H1 (cell line): ENCODE measurements at regions not wholly inside any gene's neighbourhood (a gene's known extent, or its start where the extent isn't known, plus 50 kb on each side); places are given as distances from the start of the nearest gene placed in this dataset.

Source experiments
- CTCF ChIA-PET: fragments of 300-600 bp; sonication (Branson Sonifier 250); formaldehyde crosslinking; loops from one replicate; lab custom pipeline; 2021; ENCODE audit not compliant: partially characterized antibody; lab: Charles Lee
- POLR2A ChIA-PET: fragments of 300-600 bp; sonication (Branson Sonifier 250); formaldehyde crosslinking; loops from one replicate; lab custom pipeline; 2021; ENCODE audit warnings: inconsistent platforms; ENCODE audit not compliant: partially characterized antibody; lab: Charles Lee
- DNase-seq, 2 experiments: peaks; one replicate each; pipeline versions ENCODE4 v3.0.0 to v3.0.0-alpha.2; 2010 to 2022; ENCODE audit warnings: low spot score in 2 of 2, low read depth in 1 of 2, mixed read lengths in 1 of 2
- FAIRE-seq: peaks from 2 replicates; lab custom pipeline; 2011; peaks lifted over from hg19 to GRCh38; lab: Jason Lieb, UNC
- H2AFZ ChIP-seq: 2 replicates; pipeline ENCODE4 v1.8.1; 2012; ENCODE audit warnings: low read length, inconsistent platforms
- H2AK5ac ChIP-seq: 2 replicates; pipeline ENCODE4 v1.6.1; 2013; ENCODE audit warnings: low read depth, low read length
- H2BK120ac ChIP-seq: replicated peaks from 2 replicates; pipeline ENCODE3; 2013; ENCODE audit warnings: low read depth, low read length, inconsistent platforms
- H2BK12ac ChIP-seq: 2 replicates; pipeline ENCODE4 v1.6.1; 2013; ENCODE audit warnings: low read depth, low read length
- H2BK15ac ChIP-seq: 2 replicates; pipeline ENCODE4 v1.6.1; 2013; ENCODE audit warnings: low read length
- H2BK20ac ChIP-seq: 2 replicates; pipeline ENCODE4 v1.6.1; 2013; ENCODE audit warnings: low read length
- H2BK5ac ChIP-seq: 2 replicates; pipeline ENCODE4 v1.6.1; 2013; ENCODE audit warnings: low read depth, low read length
- H3K14ac ChIP-seq: 2 replicates; pipeline ENCODE4 v1.6.1; 2013; ENCODE audit warnings: inconsistent platforms; ENCODE audit not compliant: insufficient read length
- H3K18ac ChIP-seq: 2 replicates; pipeline ENCODE4 v1.6.1; 2013; ENCODE audit warnings: low read length; ENCODE audit errors: extremely low read depth
- H3K23ac ChIP-seq: 2 replicates; pipeline ENCODE4 v1.6.1; 2013; ENCODE audit warnings: inconsistent platforms; ENCODE audit not compliant: insufficient read length
- H3K23me2 ChIP-seq: 2 replicates; pipeline ENCODE4 v1.6.1; 2013; ENCODE audit warnings: low read depth, low read length
- H3K27ac ChIP-seq: 2 replicates; pipeline ENCODE4 v1.6.1; 2011; ENCODE audit warnings: low read depth, low read length, inconsistent platforms
- H3K27me3 ChIP-seq, 4 experiments: replicated peaks in 1 of 4; 1 replicate in 1 of 4; 2 replicates in 3 of 4; pipeline versions ENCODE4 v1.6.1 to v1.8.1; 2011 to 2013; ENCODE audit warnings: low read length in 3 of 4, mild to moderate bottlenecking in 3 of 4, inconsistent platforms in 2 of 4, mixed read lengths in 2 of 4, moderate library complexity in 1 of 4; ENCODE audit not compliant: control insufficient read depth in 3 of 4, insufficient read depth in 3 of 4; ENCODE audit errors: extremely low read depth in 1 of 4
- H3K36me3 ChIP-seq, 4 experiments: 2 replicates each; pipeline versions ENCODE4 v1.6.1 to v1.8.1; 2011 to 2013; ENCODE audit warnings: mild to moderate bottlenecking in 4 of 4, low read length in 3 of 4, moderate library complexity in 2 of 4, control low read depth in 1 of 4, inconsistent platforms in 1 of 4; ENCODE audit not compliant: insufficient read depth in 4 of 4, control insufficient read depth in 2 of 4
- H3K4ac ChIP-seq: replicated peaks from 2 replicates; pipeline ENCODE3; 2013; ENCODE audit warnings: low read length, low read depth, mixed read lengths, inconsistent platforms; ENCODE audit not compliant: insufficient read length
- H3K4me1 ChIP-seq, 4 experiments: replicated peaks in 1 of 4; 1 replicate in 1 of 4; 2 replicates in 3 of 4; pipeline versions ENCODE4 v1.6.1 to v1.8.1; 2011 to 2013; ENCODE audit warnings: low read length in 3 of 4, inconsistent platforms in 2 of 4, mixed read lengths in 1 of 4; ENCODE audit not compliant: insufficient read depth in 4 of 4, control insufficient read depth in 3 of 4
- H3K4me2 ChIP-seq, 2 experiments: 2 replicates each; pipeline versions ENCODE4 v1.6.1 to v1.8.1; 2011 to 2013; ENCODE audit warnings: low read depth in 2 of 2, low read length in 2 of 2, control low read depth in 1 of 2, inconsistent platforms in 1 of 2, mild to moderate bottlenecking in 1 of 2; ENCODE audit not compliant: insufficient read depth in 1 of 2
- H3K4me3 ChIP-seq, 4 experiments: fragments of 200-600, 300-600 bp in 1 of 4; sonication (generic), shearing (Covaris generic), sonication (Bioruptor Twin) in 1 of 4; 2 replicates each; pipeline versions ENCODE4 v1.5.1 to v1.8.1; 2011 to 2016; ENCODE audit warnings: low read length in 4 of 4, low read depth in 3 of 4, control low read depth in 2 of 4, inconsistent platforms in 2 of 4, mild to moderate bottlenecking in 2 of 4, mixed read lengths in 1 of 4, moderate library complexity in 1 of 4; ENCODE audit not compliant: insufficient read depth in 2 of 4; ENCODE audit errors: extremely low read depth in 1 of 4
- H3K56ac ChIP-seq: replicated peaks from 2 replicates; pipeline ENCODE3; 2013; ENCODE audit warnings: low read depth, mild to moderate bottlenecking, mixed read lengths, low read length, inconsistent platforms; ENCODE audit not compliant: insufficient read length
- H3K79me1 ChIP-seq: 2 replicates; pipeline ENCODE4 v1.6.1; 2013; ENCODE audit warnings: low read depth, low read length, control low read depth
- H3K79me2 ChIP-seq, 2 experiments: 2 replicates each; pipeline versions ENCODE4 v1.6.1 to v1.8.1; 2012 to 2013; ENCODE audit warnings: low read length in 2 of 2, mild to moderate bottlenecking in 2 of 2, inconsistent platforms in 1 of 2; ENCODE audit not compliant: insufficient read depth in 2 of 2, control insufficient read depth in 1 of 2
- H3K9ac ChIP-seq, 4 experiments: replicated peaks in 1 of 4; 1 replicate in 1 of 4; 2 replicates in 3 of 4; pipeline versions ENCODE4 v1.6.1 to v1.8.1; 2011 to 2013; ENCODE audit warnings: low read depth in 3 of 4, low read length in 3 of 4, control low read depth in 2 of 4, mild to moderate bottlenecking in 2 of 4, moderate library complexity in 2 of 4, inconsistent platforms in 1 of 4; ENCODE audit errors: extremely low read depth in 1 of 4
- H3K9me3 ChIP-seq, 2 experiments: 2 replicates each; pipeline versions ENCODE4 v1.6.1 to v1.8.1; 2012 to 2013; ENCODE audit warnings: mild to moderate bottlenecking in 2 of 2, moderate library complexity in 2 of 2, control low read depth in 1 of 2, inconsistent platforms in 1 of 2, low read depth in 1 of 2, low read length in 1 of 2, mixed read lengths in 1 of 2; ENCODE audit not compliant: insufficient read depth in 2 of 2
- H4K20me1 ChIP-seq, 2 experiments: replicated peaks in 1 of 2; 2 replicates each; pipeline versions ENCODE3 to v1.8.1; 2011 to 2013; ENCODE audit warnings: inconsistent platforms in 2 of 2, low read length in 2 of 2, mild to moderate bottlenecking in 1 of 2; ENCODE audit not compliant: insufficient read depth in 2 of 2, control insufficient read depth in 1 of 2
- H4K5ac ChIP-seq: 2 replicates; pipeline ENCODE4 v1.6.1; 2013; ENCODE audit warnings: low read length, low read depth, mixed read lengths, inconsistent platforms; ENCODE audit not compliant: insufficient read length
- H4K8ac ChIP-seq: 2 replicates; pipeline ENCODE4 v1.8.0; 2013; ENCODE audit warnings: mild to moderate bottlenecking, moderate library complexity, low read length, inconsistent platforms; ENCODE audit not compliant: insufficient read depth; ENCODE audit errors: extremely low read depth
- H4K91ac ChIP-seq: replicated peaks from 2 replicates; pipeline ENCODE3; 2013; ENCODE audit warnings: low read length, mixed read lengths, inconsistent platforms; ENCODE audit not compliant: insufficient read length
- RAD21 ChIP-seq, 2 experiments: IDR thresholded peaks in 1 of 2; conservative IDR thresholded peaks in 1 of 2; 2 replicates each; pipeline ENCODE4 v1.6.1; 2011; ENCODE audit warnings: low read depth in 2 of 2, low read length in 2 of 2, improper control_type of control experiment in 1 of 2, inconsistent platforms in 1 of 2, mild to moderate bottlenecking in 1 of 2, moderate library complexity in 1 of 2
- SIX5 ChIP-seq: IDR thresholded peaks from 2 replicates; pipeline ENCODE4 v1.6.1; 2011; ENCODE audit warnings: mild to moderate bottlenecking, low read depth, low read length
- USF2 ChIP-seq: IDR thresholded peaks from 2 replicates; pipeline ENCODE4 v1.6.1; 2011; ENCODE audit warnings: low read length, improper control_type of control experiment
- WGBS, 2 experiments: shearing (Covaris generic) in 1 of 2; methylation state at CpG; one replicate each; pipeline versions ENCODE4 v1.1.6 to v1.1.7; 2013 to 2015; ENCODE audit warnings: low lambda C conversion rate in 2 of 2, mixed read lengths in 2 of 2, inconsistent platforms in 1 of 2, low coverage in 1 of 2, missing lambda C conversion rate in 1 of 2; ENCODE audit not compliant: insufficient replicate concordance in 2 of 2, insufficient coverage in 1 of 2, insufficient read length in 1 of 2; ENCODE audit errors: extremely low coverage in 1 of 2, missing lambda C conversion rate in 1 of 2; 5-methylcytosine and 5-hydroxymethylcytosine counted together

GRCh38 chr11:130623670-130624668 lies 175.5 kb downstream of the ADAMTS15 start:
- Histone ChIP-seq H3K4me2 (no peak overlapping the region), H3K23me2 (peaks cover 3% of the 10 kb centered on the region; the same call in 1 of the 2 replicates)
- no peak for DNase-seq
- TF ChIP-seq SIX5 (no peak), USF2 (no peak), RAD21 (IDR thresholded peaks at IDR 0.05 in 1 of 2, conservative IDR thresholded peaks at IDR 0.05 in 1 of 2; ENCODE audit: low read depth in 2 of 2, low read length in 2 of 2) (peak in 1 of 2 experiments; percentile 18; a peak in 1 of 4 replicates)

More at GRCh38 chr11:130623670-130624668, 175.5 kb downstream of the ADAMTS15 start:
- Histone ChIP-seq H4K91ac (no peak overlapping the region), H3K56ac (no peak overlapping the region), H4K20me1 (no peaks in the 10 kb centered on the region), H3K18ac (no peak overlapping the region), H2AFZ (no peak overlapping the region), H3K4me3 (no peak overlapping the region), H4K5ac (no peak overlapping the region), H3K14ac (no peak overlapping the region), H2AK5ac (no peak overlapping the region), H2BK12ac (no peak overlapping the region), H3K27ac (no peak overlapping the region), H3K27me3 (no peaks in the 10 kb centered on the region), H2BK20ac (no peak overlapping the region), H3K4ac (no peak overlapping the region), H3K9me3 (no peaks in the 10 kb centered on the region), H3K4me1 (no peaks in the 10 kb centered on the region), H3K36me3 (no peaks in the 10 kb centered on the region), H4K8ac (no peak overlapping the region), H3K23ac (no peak overlapping the region), H2BK5ac (no peak overlapping the region), H2BK120ac (no peak overlapping the region), H2BK15ac (no peak overlapping the region), H3K79me1 (no peaks in the 10 kb centered on the region), H3K9ac (no peak overlapping the region), H3K79me2 (no peaks in the 10 kb centered on the region)
- CTCF ChIA-PET = interaction anchor here (0.7 to 2.4 kb wide), 8 partner anchors 11 to 238 kb away, joined by 3 to 10 read pairs (median 4); no protein-coding TSS in a partner anchor
- POLR2A ChIA-PET = no interaction called here
- no peak for FAIRE-seq
- WGBS, 2 experiments = 80% methylated on average over 8 of the region's 8 CpGs; no CpG with 5 or more reads in 1 of the 2 experiments
